Spinal cord (tissue), 9 donors: ENCODE measurements at regions not wholly inside any gene's neighbourhood (a gene's known extent, or its start where the extent isn't known, plus 50 kb on each side); places are given as distances from the start of the nearest gene placed in this dataset.

Source experiments
- DNase-seq, 6 donors: peaks; one replicate each; pipeline versions ENCODE4 v3.0.0 to v3.0.0-alpha.2; 2013 to 2015; ENCODE audit warnings: low spot score in 6 of 6, low read depth in 4 of 6
- H3K27ac ChIP-seq: one replicate; pipeline ENCODE4 v1.5.1; 2013; ENCODE audit warnings: low read depth, low read length, control low read depth
- H3K27me3 ChIP-seq: one replicate; pipeline ENCODE4 v1.6.1; 2013; ENCODE audit warnings: low read length; ENCODE audit not compliant: control insufficient read depth, insufficient read depth
- H3K36me3 ChIP-seq: one replicate; pipeline ENCODE4 v1.6.1; 2013; ENCODE audit warnings: low read length; ENCODE audit not compliant: control insufficient read depth, insufficient read depth
- H3K4me1 ChIP-seq: one replicate; pipeline ENCODE4 v1.6.1; 2013; ENCODE audit warnings: low read length; ENCODE audit not compliant: control insufficient read depth, insufficient read depth
- H3K4me3 ChIP-seq: one replicate; pipeline ENCODE4 v1.5.1; 2013; ENCODE audit warnings: low read depth, low read length, control low read depth
- H3K9me3 ChIP-seq: one replicate; pipeline ENCODE4 v1.6.1; 2013; ENCODE audit warnings: low read length; ENCODE audit not compliant: control insufficient read depth, insufficient read depth
- WGBS: methylation state at CpG from one replicate; pipeline ENCODE4 v1.1.5; 2013; ENCODE audit warnings: missing lambda C conversion rate; ENCODE audit not compliant: insufficient coverage; 5-methylcytosine and 5-hydroxymethylcytosine counted together
- donor health status: healthy.

DNA sequence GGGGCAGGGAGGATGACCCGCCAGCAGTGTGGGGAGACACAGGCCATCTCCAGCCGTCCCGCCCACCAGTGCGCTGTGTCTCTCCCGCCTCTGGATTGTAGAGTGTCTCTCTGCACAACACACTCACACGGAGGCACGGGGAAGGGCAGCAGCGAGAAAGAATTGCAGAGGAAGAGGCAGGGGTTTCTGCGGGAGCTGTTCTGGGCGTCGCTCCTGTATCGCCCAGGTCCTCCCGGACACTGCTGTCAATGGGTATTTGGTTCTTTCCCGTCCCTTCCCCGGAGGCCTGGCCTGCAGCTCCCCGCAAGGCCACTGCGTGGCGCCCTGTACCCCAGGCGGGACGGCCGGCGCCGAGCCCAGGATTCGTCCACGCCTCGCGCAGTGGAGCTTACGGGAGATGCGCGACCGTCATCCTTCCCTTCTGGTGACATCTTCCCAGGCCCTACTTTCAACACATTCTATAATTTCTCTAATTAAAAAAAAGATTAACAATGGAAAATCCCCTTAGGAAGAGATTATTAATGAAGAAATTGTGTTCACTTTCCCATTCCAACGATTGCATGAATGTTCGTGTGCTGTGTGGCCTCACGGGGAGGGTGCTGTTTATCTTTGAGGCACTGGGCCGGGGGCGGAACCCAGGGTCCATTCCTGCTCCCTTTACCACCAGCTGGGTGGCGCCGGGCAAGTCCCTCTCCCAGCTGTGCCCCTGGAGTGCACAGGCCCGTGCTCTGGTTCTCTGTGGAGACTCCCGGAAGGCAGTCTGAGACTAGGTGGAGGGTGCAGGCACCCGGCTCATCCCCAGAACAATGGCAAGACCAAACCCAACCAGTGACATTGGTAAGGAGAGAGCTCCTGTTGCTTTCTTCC, 95.7 kb downstream of the CPZ start:
- WGBS, result 17% methylated on average over 33 of the region's 41 CpGs
- no peaks in the 10 kb centered on the region for H3K36me3 ChIP-seq
- H3K27ac ChIP-seq, result no peak overlapping the region
- peaks cover 15% of the 10 kb centered on the region for H3K27me3 ChIP-seq
- H3K4me1 ChIP-seq, result peaks cover 9% of the 10 kb centered on the region
- peak; percentile 10 to 77 (median 22) for DNase-seq
- no peak overlapping the region for H3K4me3 ChIP-seq
- H3K9me3 ChIP-seq, result no peaks in the 10 kb centered on the region

DNA sequence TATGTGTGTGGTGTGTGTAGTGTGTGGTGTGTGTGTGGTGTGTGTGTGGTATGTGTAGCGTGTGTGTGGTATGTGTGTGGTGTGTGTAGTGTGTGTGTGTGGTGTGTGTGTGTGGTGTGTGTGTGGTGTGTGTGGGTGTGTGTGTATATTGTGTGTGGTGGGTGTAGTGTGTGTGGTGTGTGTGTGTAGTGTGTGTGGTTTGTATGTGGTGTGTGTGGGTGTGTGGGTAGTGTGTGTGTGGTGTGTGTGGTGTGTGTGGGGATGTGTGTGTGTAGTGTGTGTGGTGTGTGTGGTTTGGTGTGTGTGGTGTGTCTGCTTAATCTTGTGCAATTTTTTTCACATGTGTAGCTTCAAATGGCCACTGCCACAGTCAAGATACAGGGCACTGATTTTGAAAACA, 94.5 kb downstream of the CPZ start:
- Histone ChIP-seq H3K36me3 (no peaks in the 10 kb centered on the region), H3K27ac (no peak overlapping the region), H3K27me3 (peaks cover 18% of the 10 kb centered on the region), H3K4me3 (no peak overlapping the region), H3K9me3 (no peaks in the 10 kb centered on the region), H3K4me1 (peaks cover 9% of the 10 kb centered on the region)
- 100% methylated on average over 1 of the region's 1 CpG for whole genome bisulfite sequencing
- no peak for DNase-seq

DNA sequence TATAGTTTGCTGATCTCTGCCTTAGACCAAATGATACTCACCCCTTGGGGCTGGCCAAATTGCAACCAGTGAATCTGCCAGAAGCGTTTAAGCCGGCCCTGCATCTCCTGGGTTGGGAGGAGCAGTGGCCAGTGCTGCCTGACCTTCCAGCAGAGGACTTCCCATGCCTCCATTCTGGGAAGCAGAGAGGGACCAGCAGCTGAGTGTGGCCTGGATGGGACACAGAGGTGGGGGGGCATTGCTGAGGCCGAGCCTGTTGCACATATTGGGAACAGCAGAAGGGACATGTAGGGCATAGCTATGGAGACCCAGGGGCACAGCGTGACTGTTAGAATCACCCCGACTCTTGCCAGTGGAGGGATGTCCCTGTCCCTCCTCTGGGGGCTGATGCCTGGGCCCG, 93.3 kb downstream of the CPZ start:
- peaks cover 21% of the 10 kb centered on the region for H3K27me3 ChIP-seq

DNA sequence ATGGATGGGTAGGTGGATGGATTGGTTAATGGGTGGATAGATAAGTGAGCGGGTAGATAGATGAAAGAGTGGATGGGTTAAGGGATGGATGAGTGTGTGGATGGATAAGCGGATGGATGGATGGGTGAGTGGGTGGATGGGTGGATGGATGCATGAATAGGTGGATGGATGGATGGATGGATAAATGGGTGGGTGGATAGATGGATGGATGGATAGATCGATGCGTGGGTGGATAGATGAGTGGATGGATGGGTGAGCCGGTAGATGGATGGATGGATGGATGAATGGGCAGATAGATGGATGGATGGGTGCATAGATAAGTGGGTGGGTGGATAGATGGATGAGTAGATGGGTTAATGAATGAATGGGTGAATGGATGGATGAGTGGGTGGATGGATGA, 90.9 kb downstream of the CPZ start:
- DNase-seq, result no peak
- H3K27ac ChIP-seq, result no peak overlapping the region
- H3K36me3 ChIP-seq, result no peaks in the 10 kb centered on the region
- H3K27me3 ChIP-seq, result peaks cover 21% of the 10 kb centered on the region
- no peak overlapping the region for H3K4me3 ChIP-seq
- no peaks in the 10 kb centered on the region for H3K9me3 ChIP-seq
- peaks cover 7% of the 10 kb centered on the region for H3K4me1 ChIP-seq
- 95% methylated on average over 5 of the region's 5 CpGs for WGBS

More for the DNA sequence above, 93.3 kb downstream of the CPZ start:
- Histone ChIP-seq H3K4me3 (no peak overlapping the region), H3K36me3 (no peaks in the 10 kb centered on the region), H3K27ac (no peak overlapping the region), H3K4me1 (peaks cover 9% of the 10 kb centered on the region), H3K9me3 (no peaks in the 10 kb centered on the region)
- 91% methylated on average over 6 of the region's 6 CpGs for WGBS
- no peak for DNase-seq

DNA sequence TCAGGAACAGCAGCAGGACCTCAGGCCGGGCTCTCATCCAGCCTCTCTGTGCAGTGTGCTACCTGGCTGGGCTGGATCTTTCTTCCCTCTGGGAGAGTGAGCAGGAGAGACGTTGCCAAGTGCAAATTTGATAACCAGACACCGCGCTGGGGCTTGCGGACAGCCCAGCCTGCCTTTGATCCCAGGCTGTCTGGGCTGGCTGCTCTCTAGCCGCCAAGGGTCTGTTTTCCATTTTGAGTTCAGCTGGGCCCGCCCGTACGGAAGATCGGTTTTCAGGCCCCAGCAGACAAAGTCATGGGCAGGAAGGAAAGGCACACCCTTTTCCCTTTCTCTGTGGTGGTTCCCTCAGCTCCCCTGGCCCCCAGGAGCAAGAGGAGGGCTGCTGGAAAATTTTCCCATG, 90.2 kb downstream of the CPZ start:
- no peak overlapping the region for H3K27ac ChIP-seq
- DNase-seq, result no peak
- no peaks in the 10 kb centered on the region for H3K36me3 ChIP-seq
- no peak overlapping the region for H3K4me3 ChIP-seq
- H3K9me3 ChIP-seq, result no peaks in the 10 kb centered on the region
- peaks cover 15% of the 10 kb centered on the region for H3K27me3 ChIP-seq
- H3K4me1 ChIP-seq, result no peaks in the 10 kb centered on the region
- 61% methylated on average over 10 of the region's 10 CpGs for WGBS

DNA sequence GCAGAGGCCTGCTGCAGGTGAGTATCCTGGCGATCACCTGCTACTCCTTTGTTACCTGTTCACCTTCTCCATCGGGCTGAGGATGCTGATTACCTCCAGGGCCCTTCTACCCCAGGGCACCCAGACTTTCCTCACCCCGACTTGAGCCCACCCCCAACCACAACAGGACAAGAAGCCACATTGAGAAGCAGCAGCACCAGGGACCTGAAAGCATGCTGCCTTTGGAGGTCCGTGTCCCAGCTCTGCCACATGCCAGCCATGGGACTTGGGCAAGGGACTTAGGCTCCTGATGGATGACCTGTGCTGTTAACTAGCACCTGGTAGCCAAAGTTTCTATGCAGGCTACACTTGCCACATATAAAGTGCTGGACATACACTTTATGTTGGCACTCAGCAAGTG, 89.7 kb downstream of the CPZ start:
- Histone ChIP-seq H3K4me3 (no peak overlapping the region), H3K36me3 (no peaks in the 10 kb centered on the region), H3K27ac (no peak overlapping the region), H3K9me3 (no peaks in the 10 kb centered on the region), H3K27me3 (peaks cover 15% of the 10 kb centered on the region), H3K4me1 (no peaks in the 10 kb centered on the region)
- no peak for DNase-seq
- 96% methylated on average over 3 of the region's 4 CpGs for WGBS

DNA sequence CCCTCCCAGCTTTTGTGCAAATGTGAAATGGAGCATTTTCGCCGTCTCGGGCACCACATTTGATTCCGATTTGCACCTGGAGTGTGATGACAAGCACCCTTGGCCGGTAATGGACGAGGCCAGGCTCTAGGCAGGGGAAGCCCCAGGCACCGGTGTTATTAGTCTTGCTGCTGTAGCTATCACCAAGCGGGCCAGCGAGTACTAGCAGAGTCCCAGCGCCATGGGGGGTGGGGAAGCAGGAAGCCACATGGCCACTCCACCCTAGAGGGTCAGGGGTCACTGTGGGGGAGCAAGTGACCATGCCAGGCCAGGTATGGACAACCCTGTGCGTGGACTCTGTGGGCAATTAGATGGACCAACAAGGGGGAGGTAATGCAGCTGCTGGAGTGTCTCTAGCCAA, 88.8 kb downstream of the CPZ start:
- Histone ChIP-seq H3K4me3 (no peak overlapping the region), H3K27me3 (peaks cover 13% of the 10 kb centered on the region), H3K9me3 (no peaks in the 10 kb centered on the region), H3K27ac (no peak overlapping the region), H3K4me1 (no peaks in the 10 kb centered on the region), H3K36me3 (no peaks in the 10 kb centered on the region)
- no peak for DNase-seq
- 72% methylated on average over 11 of the region's 11 CpGs for WGBS

DNA sequence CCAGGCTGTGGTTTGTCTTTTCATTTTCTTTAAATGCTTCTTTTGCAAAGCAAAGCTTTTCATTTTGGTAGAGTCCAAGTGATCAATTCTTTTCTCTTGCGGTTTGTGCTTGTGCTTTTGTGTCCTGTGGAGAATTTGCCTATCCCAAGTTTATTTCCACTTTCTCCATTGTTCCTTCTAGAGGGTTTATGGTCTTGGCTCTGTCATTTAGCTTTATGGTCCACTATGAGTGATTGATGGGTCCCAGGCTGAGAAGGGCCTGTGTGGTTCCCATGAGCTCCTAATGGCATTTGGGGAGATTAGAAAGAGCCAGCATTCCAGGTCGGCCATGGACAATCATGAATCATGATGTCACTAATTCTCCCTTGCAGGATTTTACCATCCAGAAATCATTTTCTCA, 86.5 kb downstream of the CPZ start:
- Histone ChIP-seq H3K9me3 (no peaks in the 10 kb centered on the region), H3K4me3 (no peak overlapping the region), H3K4me1 (no peaks in the 10 kb centered on the region), H3K36me3 (no peaks in the 10 kb centered on the region), H3K27ac (no peak overlapping the region), H3K27me3 (peaks cover 12% of the 10 kb centered on the region)
- 0% methylated on average over 1 of the region's 2 CpGs for WGBS
- DNase-seq, result no peak

DNA sequence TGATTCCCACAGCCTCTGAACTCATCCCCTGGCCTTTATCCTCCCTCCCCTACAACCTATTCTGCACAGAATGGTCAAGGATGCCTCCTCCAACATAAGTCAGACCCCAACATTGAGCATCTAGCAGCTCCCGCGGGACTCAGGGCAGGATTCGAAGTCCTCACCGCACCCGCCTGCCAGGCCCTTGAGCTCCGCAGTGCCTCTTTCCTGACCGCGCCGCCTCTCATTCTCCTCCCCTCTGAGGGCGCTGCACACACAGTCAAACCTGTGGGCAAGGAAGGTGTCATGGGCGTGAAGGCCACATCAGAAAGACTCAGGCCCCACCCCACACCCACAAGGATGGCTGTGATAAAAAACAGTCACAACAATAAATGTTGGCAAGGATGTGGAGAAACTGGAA, 84.1 kb downstream of the CPZ start:
- Histone ChIP-seq H3K27ac (no peak overlapping the region), H3K9me3 (no peaks in the 10 kb centered on the region), H3K27me3 (peaks cover 10% of the 10 kb centered on the region), H3K36me3 (no peaks in the 10 kb centered on the region), H3K4me3 (no peak overlapping the region), H3K4me1 (no peaks in the 10 kb centered on the region)
- 100% methylated on average over 2 of the region's 11 CpGs for WGBS
- DNase-seq, result no peak

DNA sequence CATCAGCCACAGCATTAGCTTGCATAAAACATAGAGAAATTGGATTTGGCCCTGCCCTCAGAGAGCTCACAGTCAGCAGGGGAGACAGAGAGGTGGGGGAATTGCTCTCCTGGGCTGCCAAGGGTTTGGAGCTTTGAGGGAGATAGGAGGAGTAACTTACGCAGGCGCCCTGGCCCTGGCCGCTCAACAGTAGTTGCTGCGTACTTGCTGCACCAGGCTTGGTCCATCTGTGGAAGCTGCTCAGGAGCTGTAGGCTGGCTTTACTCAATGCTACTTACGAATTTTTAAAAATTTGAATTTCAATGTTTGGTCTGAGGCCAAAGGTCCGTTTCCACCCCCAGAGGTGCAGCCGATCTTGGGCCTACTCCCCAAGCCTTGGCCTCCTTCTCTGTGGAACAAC, 83.3 kb downstream of the CPZ start:
- 89% methylated on average over 7 of the region's 7 CpGs for WGBS
- H3K36me3 ChIP-seq, result no peaks in the 10 kb centered on the region
- no peaks in the 10 kb centered on the region for H3K9me3 ChIP-seq
- H3K27me3 ChIP-seq, result peaks cover 12% of the 10 kb centered on the region
- H3K4me3 ChIP-seq, result no peak overlapping the region
- no peak overlapping the region for H3K27ac ChIP-seq
- DNase-seq, result no peak
- H3K4me1 ChIP-seq, result no peaks in the 10 kb centered on the region
